ENCODE measurements at regions not wholly inside any gene's neighbourhood (a gene's known extent, or its start where the extent isn't known, plus 50 kb on each side); places are given as distances from the start of the nearest gene placed in this dataset.
"Not testable (repeated sequence)": the region's sequence is repeated elsewhere in the genome, so short reads cannot be mapped to it uniquely, and the experiment has no call there.

DNA sequence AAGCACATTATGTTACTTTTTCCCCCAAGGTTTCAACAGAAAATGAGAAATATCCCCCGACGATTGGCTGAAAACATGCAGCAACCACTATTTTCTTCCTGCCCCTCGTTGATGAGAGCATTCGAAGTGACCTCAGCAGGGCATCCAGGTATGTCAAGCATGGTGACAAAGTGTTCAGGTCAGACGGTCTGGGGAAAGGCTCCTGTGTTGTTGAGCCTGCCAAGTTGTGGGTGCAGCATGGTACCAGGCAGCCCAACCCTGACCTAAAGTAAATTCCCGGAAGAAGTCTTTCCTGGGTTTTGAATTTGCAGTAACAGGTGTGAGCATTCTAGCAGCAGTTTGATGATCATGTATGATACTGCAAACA, 51.7 kb upstream of the SEC14L1 start:
- Histone ChIP-seq H3K4me1 (peaks cover 33 to 78% (median 54%) of the 10 kb centered on the region in 6 donors), H3K27me3 (replicated peaks in 1 of 7) (peaks cover 0 to 13% (median 0%) of the 10 kb centered on the region in 7 donors), H3K27ac (peak overlapping the region; percentile 86 to 95 (median 92)), H3K9me3 (no peaks in the 10 kb centered on the region), H3K36me3 (peaks cover 0 to 47% (median 36%) of the 10 kb centered on the region in 6 donors), H3K4me3 (peak overlapping the region; percentile 61 to 81 (median 70))
- TF ChIP-seq, protein P1, sequence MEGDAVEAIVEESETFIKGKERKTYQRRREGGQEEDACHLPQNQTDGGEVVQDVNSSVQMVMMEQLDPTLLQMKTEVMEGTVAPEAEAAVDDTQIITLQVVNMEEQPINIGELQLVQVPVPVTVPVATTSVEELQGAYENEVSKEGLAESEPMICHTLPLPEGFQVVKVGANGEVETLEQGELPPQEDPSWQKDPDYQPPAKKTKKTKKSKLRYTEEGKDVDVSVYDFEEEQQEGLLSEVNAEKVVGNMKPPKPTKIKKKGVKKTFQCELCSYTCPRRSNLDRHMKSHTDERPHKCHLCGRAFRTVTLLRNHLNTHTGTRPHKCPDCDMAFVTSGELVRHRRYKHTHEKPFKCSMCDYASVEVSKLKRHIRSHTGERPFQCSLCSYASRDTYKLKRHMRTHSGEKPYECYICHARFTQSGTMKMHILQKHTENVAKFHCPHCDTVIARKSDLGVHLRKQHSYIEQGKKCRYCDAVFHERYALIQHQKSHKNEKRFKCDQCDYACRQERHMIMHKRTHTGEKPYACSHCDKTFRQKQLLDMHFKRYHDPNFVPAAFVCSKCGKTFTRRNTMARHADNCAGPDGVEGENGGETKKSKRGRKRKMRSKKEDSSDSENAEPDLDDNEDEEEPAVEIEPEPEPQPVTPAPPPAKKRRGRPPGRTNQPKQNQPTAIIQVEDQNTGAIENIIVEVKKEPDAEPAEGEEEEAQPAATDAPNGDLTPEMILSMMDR (IDR thresholded peaks at IDR 0.05 in 8 of 11, conservative IDR thresholded peaks at IDR 0.05 in 3 of 11), result no peak
- no peak for TF ChIP-seq POLR2AphosphoS5 (IDR thresholded peaks at IDR 0.05)
- TF ChIP-seq POLR2A (IDR thresholded peaks at IDR 0.05), result no peak
- 0 to 2% (median 1%) methylated on average over 6 of the region's 6 CpGs for WGBS, 5 donors
- no peak for DNase-seq
- intact Hi-C loops (cut with DNase I; ENCODE audit: low total_unique reads), result no loop called here

DNA sequence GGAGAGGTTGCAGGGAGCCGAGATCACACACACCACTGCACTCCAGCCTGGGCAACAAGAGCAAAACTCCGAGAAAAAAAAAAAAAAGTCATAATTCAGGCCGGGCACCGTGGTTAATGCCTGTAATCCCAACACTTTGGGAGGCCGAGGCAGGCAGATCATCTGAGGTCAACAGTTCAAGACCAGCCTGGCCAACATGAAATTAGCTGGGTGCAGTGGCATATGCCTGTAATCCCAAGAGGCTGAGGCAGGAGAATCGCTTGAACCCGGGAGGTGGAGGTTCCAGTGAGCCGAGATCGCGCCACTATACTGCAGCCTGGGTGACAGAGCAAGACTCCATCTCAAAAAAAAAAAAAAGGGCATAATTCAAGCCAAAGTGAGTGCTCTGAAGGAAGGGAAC, 50.8 kb upstream of the SEC14L1 start:
- H3K27ac ChIP-seq, result peak overlapping the region in 4 of 8 donors; percentile 91 to 95 (median 92)
- H3K36me3 ChIP-seq, result peaks cover 0 to 55% (median 45%) of the 10 kb centered on the region in 6 donors
- intact Hi-C loops (cut with DNase I; ENCODE audit: low total_unique reads); H3K9me3 ChIP-seq; DNase-seq: not testable (repeated sequence)
- peaks cover 0 to 13% (median 0%) of the 10 kb centered on the region in 7 donors for H3K27me3 ChIP-seq (replicated peaks in 1 of 7)
- WGBS, 5 donors, result 90 to 92% (median 91%) methylated on average over 10 of the region's 10 CpGs
- peak overlapping the region in 5 of 8 donors; percentile 61 to 81 (median 73) for H3K4me3 ChIP-seq
- peaks cover 33 to 80% (median 54%) of the 10 kb centered on the region in 6 donors for H3K4me1 ChIP-seq

DNA sequence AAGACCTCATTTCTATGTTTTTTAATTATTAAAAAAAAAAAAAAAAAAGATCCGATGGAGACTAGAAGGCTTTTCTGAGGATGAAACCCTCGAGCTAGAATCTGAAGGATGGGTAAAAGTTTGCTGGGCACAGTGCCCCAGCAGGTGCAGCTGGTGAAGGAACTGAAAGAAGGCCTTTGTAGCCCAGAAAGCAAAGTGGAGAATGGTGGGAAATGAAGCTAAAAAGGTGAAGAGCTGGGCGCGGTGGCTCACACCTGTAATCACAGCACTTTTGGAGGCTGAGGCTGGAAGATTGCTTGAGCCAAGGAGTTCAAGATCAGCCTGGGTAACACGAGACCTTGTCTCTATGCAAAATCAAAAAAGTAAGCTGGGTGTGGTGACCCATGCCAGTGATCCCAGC, 50.3 kb upstream of the SEC14L1 start:
- no peak for DNase-seq
- no peaks in the 10 kb centered on the region for H3K9me3 ChIP-seq
- intact Hi-C loops (cut with DNase I; ENCODE audit: low total_unique reads), result no loop called here
- H3K36me3 ChIP-seq, result peaks cover 0 to 60% (median 50%) of the 10 kb centered on the region in 6 donors
- peaks cover 0 to 10% (median 0%) of the 10 kb centered on the region in 7 donors for H3K27me3 ChIP-seq (replicated peaks in 1 of 7)
- peak overlapping the region in 3 of 8 donors; percentile 49 to 93 (median 92) for H3K27ac ChIP-seq
- 69 to 78% (median 75%) methylated on average over 5 of the region's 5 CpGs for WGBS, 5 donors
- TF ChIP-seq, protein P1 (IDR thresholded peaks at IDR 0.05 in 8 of 11, conservative IDR thresholded peaks at IDR 0.05 in 3 of 11), result no peak
- TF ChIP-seq POLR2A (IDR thresholded peaks at IDR 0.05) (no peak), POLR2AphosphoS5 (IDR thresholded peaks at IDR 0.05) (peak in 1 of 3 donors; percentile 8)
- no peak overlapping the region for H3K4me3 ChIP-seq
- H3K4me1 ChIP-seq, result peaks cover 33 to 86% (median 54%) of the 10 kb centered on the region in 6 donors

Small RNA genes lying in the stretch of these regions (microRNA-seq; reads per million reads assigned to microRNA genes)
- 31.4 to 41.0 (median 39.0) reads per million in 3 donors for gene MIR6516

Small RNA genes lying in the stretch of these regions (small RNA-seq; reads per million reads assigned to genes)
- 0 reads per million in 4 donors for gene RF00017
- gene SCARNA16, result 0 reads per million in 4 donors
